Common myeloid progenitor, CD34-positive (primary cell): ENCODE measurements at regions not wholly inside any gene's neighbourhood (a gene's known extent, or its start where the extent isn't known, plus 50 kb on each side); places are given as distances from the start of the nearest gene placed in this dataset.

ENCODE experiments used
- CTCF ChIA-PET: fragments of 350-600 bp; sonication (Branson Sonifier 250); formaldehyde crosslinking; loops from one replicate; lab custom pipeline; 2021; ENCODE audit warnings: antibody characterized with exemption; lab: Charles Lee
- POLR2A ChIA-PET: fragments of 350-600 bp; sonication (Branson Sonifier 250); formaldehyde crosslinking; loops from one replicate; lab custom pipeline; 2021; ENCODE audit warnings: antibody characterized with exemption; lab: Charles Lee
- DNase-seq, 3 donors: peaks; one replicate each; pipeline versions ENCODE4 v3.0.0 to v3.0.0-alpha.2; 2013
- H3K27ac ChIP-seq, 2 experiments: 1 replicate in 1 of 2; 2 replicates in 1 of 2; pipeline ENCODE4 v1.7.0; 2013; ENCODE audit warnings: inconsistent platforms in 2 of 2, low read length in 2 of 2, mild to moderate bottlenecking in 2 of 2, low read depth in 1 of 2, moderate library complexity in 1 of 2; ENCODE audit not compliant: severe bottlenecking in 2 of 2, insufficient read depth in 1 of 2, poor library complexity in 1 of 2
- H3K27me3 ChIP-seq, 5 experiments: replicated peaks in 2 of 5; 1 replicate in 3 of 5; 2 replicates in 2 of 5; pipeline versions ENCODE4 v1.6.1 to v1.7.0; 2013; ENCODE audit warnings: low read length in 4 of 5, mild to moderate bottlenecking in 2 of 5, moderate library complexity in 2 of 5, inconsistent platforms in 1 of 5; ENCODE audit not compliant: insufficient read depth in 5 of 5, control insufficient read depth in 4 of 5
- H3K36me3 ChIP-seq, 4 experiments: 1 replicate in 2 of 4; 2 replicates in 2 of 4; pipeline versions ENCODE4 v1.6.1 to v1.7.0; 2013; ENCODE audit warnings: low read length in 3 of 4, control low read depth in 1 of 4, mild to moderate bottlenecking in 1 of 4; ENCODE audit not compliant: control insufficient read depth in 4 of 4, insufficient read depth in 4 of 4
- H3K4me1 ChIP-seq, 4 experiments: 1 replicate in 3 of 4; 2 replicates in 1 of 4; pipeline versions ENCODE4 v1.6.1 to v1.7.1; 2013; ENCODE audit warnings: low read length in 3 of 4, mild to moderate bottlenecking in 3 of 4, control low read depth in 1 of 4, inconsistent platforms in 1 of 4, moderate library complexity in 1 of 4; ENCODE audit not compliant: control insufficient read depth in 4 of 4, insufficient read depth in 4 of 4; ENCODE audit errors: control extremely low read depth in 1 of 4
- H3K4me3 ChIP-seq, 7 experiments: 1 replicate in 4 of 7; 2 replicates in 3 of 7; pipeline versions ENCODE4 v1.5.1 to v1.7.0; 2013; ENCODE audit warnings: mild to moderate bottlenecking in 7 of 7, low read length in 6 of 7, moderate library complexity in 6 of 7, inconsistent platforms in 2 of 7, low read depth in 2 of 7, control low read depth in 1 of 7; ENCODE audit not compliant: insufficient read depth in 4 of 7, control insufficient read depth in 1 of 7; ENCODE audit errors: extremely low read depth in 1 of 7
- H3K9me3 ChIP-seq, 5 experiments: 1 replicate in 4 of 5; 2 replicates in 1 of 5; pipeline versions ENCODE4 v1.6.1 to v1.7.1; 2013; ENCODE audit warnings: low read length in 4 of 5, mild to moderate bottlenecking in 2 of 5, inconsistent platforms in 1 of 5, low read depth in 1 of 5, moderate library complexity in 1 of 5; ENCODE audit not compliant: control insufficient read depth in 4 of 5, insufficient read depth in 2 of 5; ENCODE audit errors: control extremely low read depth in 1 of 5
- WGBS: methylation state at CpG from one replicate; pipeline ENCODE4 v1.1.5; 2013; ENCODE audit not compliant: insufficient coverage; 5-methylcytosine and 5-hydroxymethylcytosine counted together

- DNase-seq: no peak
- H3K27me3 ChIP-seq: no peaks in the 10 kb centered on the region
- no peaks in the 10 kb centered on the region for H3K4me1 ChIP-seq
- ChIA-PET POLR2A (no interaction called here), CTCF (no interaction called here)
- no peaks in the 10 kb centered on the region for H3K36me3 ChIP-seq
- no peak overlapping the region for H3K4me3 ChIP-seq
- H3K9me3 ChIP-seq: peaks cover 0 to 8% (median 0%) of the 10 kb centered on the region in 5 experiments
- no peak overlapping the region for H3K27ac ChIP-seq
- 100% methylated on average over 4 of the region's 4 CpGs for WGBS
Observed at GRCh38 chr4:67014592-67014991, 530.7 kb downstream of the CENPC start.

- Histone ChIP-seq H3K27me3 (no peaks in the 10 kb centered on the region), H3K4me3 (no peak overlapping the region), H3K9me3 (no peaks in the 10 kb centered on the region), H3K27ac (no peak overlapping the region), H3K36me3 (no peaks in the 10 kb centered on the region), H3K4me1 (no peaks in the 10 kb centered on the region)
- ChIA-PET POLR2A (no interaction called here), CTCF (no interaction called here)
- WGBS: 100% methylated on average over 1 of the region's 3 CpGs
- no peak for DNase-seq
Observed at GRCh38 chr4:67006791-67007190, 538.5 kb downstream of the CENPC start.

- Histone ChIP-seq H3K27me3 (no peaks in the 10 kb centered on the region), H3K27ac (no peak overlapping the region), H3K4me3 (no peak overlapping the region), H3K4me1 (no peaks in the 10 kb centered on the region), H3K36me3 (no peaks in the 10 kb centered on the region), H3K9me3 (peaks cover 0 to 3% (median 2%) of the 10 kb centered on the region in 5 experiments)
- ChIA-PET POLR2A (no interaction called here), CTCF (no interaction called here)
- DNase-seq: no peak
Observed at GRCh38 chr4:66991521-66991920, 553.8 kb downstream of the CENPC start.

- H3K9me3 ChIP-seq: no peaks in the 10 kb centered on the region
- ChIA-PET POLR2A (no interaction called here), CTCF (no interaction called here)
- no peak overlapping the region for H3K4me3 ChIP-seq
- no peaks in the 10 kb centered on the region for H3K36me3 ChIP-seq
- no CpG with 5 or more reads among the region's 2 CpGs for WGBS
- no peak overlapping the region for H3K27ac ChIP-seq
- DNase-seq: no peak
- no peaks in the 10 kb centered on the region for H3K4me1 ChIP-seq
- no peaks in the 10 kb centered on the region for H3K27me3 ChIP-seq
Observed at GRCh38 chr4:66974665-66975064, 570.6 kb downstream of the CENPC start.

GRCh38 chr4:66972087-66972486 is 573.2 kb downstream of the CENPC start:
- Histone ChIP-seq H3K9me3 (no peaks in the 10 kb centered on the region), H3K27me3 (no peaks in the 10 kb centered on the region), H3K4me3 (no peak overlapping the region), H3K4me1 (no peaks in the 10 kb centered on the region), H3K36me3 (no peaks in the 10 kb centered on the region), H3K27ac (no peak overlapping the region)
- ChIA-PET POLR2A (no interaction called here), CTCF (no interaction called here)
- no peak for DNase-seq
- WGBS: 100% methylated on average over 1 of the region's 2 CpGs

- Histone ChIP-seq H3K36me3 (no peaks in the 10 kb centered on the region), H3K4me1 (no peaks in the 10 kb centered on the region), H3K9me3 (no peaks in the 10 kb centered on the region), H3K27ac (no peak overlapping the region), H3K4me3 (no peak overlapping the region), H3K27me3 (no peaks in the 10 kb centered on the region)
- ChIA-PET POLR2A (no interaction called here), CTCF (no interaction called here)
- no peak for DNase-seq
- no CpG with 5 or more reads among the region's 1 CpG for WGBS
Observed at GRCh38 chr4:66964467-66964866, 580.8 kb downstream of the CENPC start.

- no peak for DNase-seq
- no peaks in the 10 kb centered on the region for H3K9me3 ChIP-seq
- H3K36me3 ChIP-seq: no peaks in the 10 kb centered on the region
- no peaks in the 10 kb centered on the region for H3K4me1 ChIP-seq
- no CpG with 5 or more reads among the region's 3 CpGs for WGBS
- no peak overlapping the region for H3K27ac ChIP-seq
- POLR2A ChIA-PET: no interaction called here
- H3K4me3 ChIP-seq: no peak overlapping the region
- H3K27me3 ChIP-seq: no peaks in the 10 kb centered on the region
- CTCF ChIA-PET: no interaction called here
Observed at GRCh38 chr4:66963084-66963483, 582.2 kb downstream of the CENPC start.
